Transverse colon (tissue), 4 donors: ENCODE measurements at regions not wholly inside any gene's neighbourhood (a gene's known extent, or its start where the extent isn't known, plus 50 kb on each side); places are given as distances from the start of the nearest gene placed in this dataset.

Source experiments
- DNase-seq: peaks from one replicate; pipeline ENCODE4 v3.0.0-alpha.2; 2019
- H3K27ac ChIP-seq, 4 donors: fragments of 200-600 bp; sonication (generic); 2 replicates each; pipeline ENCODE4 v1.5.1; 2016 to 2018; ENCODE audit warnings: inconsistent platforms in 4 of 4
- H3K27me3 ChIP-seq: fragments of 200-600 bp; sonication (generic); 2 replicates; pipeline ENCODE4 v1.5.1; 2017; ENCODE audit warnings: inconsistent platforms
- H3K36me3 ChIP-seq, 4 donors: fragments of 200-600 bp; sonication (generic); 2 replicates each; pipeline ENCODE4 v1.5.1; 2017 to 2019; ENCODE audit warnings: inconsistent platforms in 4 of 4
- H3K4me1 ChIP-seq, 4 donors: fragments of 200-600 bp; sonication (generic); 2 replicates each; pipeline ENCODE4 v1.5.1; 2017 to 2020; ENCODE audit warnings: inconsistent platforms in 4 of 4
- H3K4me3 ChIP-seq, 4 donors: fragments of 200-600 bp; sonication (generic); 1 replicate in 1 of 4; 2 replicates in 3 of 4; pipeline versions ENCODE4 v1.5.1 to v1.6.1; 2017 to 2019; ENCODE audit warnings: inconsistent platforms in 4 of 4
- H3K9me3 ChIP-seq, 2 donors: fragments of 200-600 bp; sonication (generic); 2 replicates each; pipeline ENCODE4 v1.5.1; 2017 to 2019; ENCODE audit warnings: inconsistent platforms in 2 of 2
- CTCF ChIP-seq, 5 experiments: fragments of 200-600 bp in 3 of 5; fragments of 450-650 bp in 2 of 5; sonication (generic) in 3 of 5; IDR thresholded peaks; 1 replicate in 2 of 5; 2 replicates in 3 of 5; pipeline ENCODE4 v1.5.1; 2016 to 2017; ENCODE audit warnings: antibody characterized with exemption in 5 of 5, inconsistent platforms in 3 of 5, mild to moderate bottlenecking in 2 of 5, moderate library complexity in 1 of 5
- EP300 ChIP-seq: sonication (generic); formaldehyde crosslinking; IDR thresholded peaks from one replicate; pipeline ENCODE4 v1.6.1; 2017; ENCODE audit warnings: antibody characterized with exemption, low read depth
- POLR2A ChIP-seq: fragments of 450-650 bp; IDR thresholded peaks from one replicate; pipeline ENCODE4 v1.6.1; 2016; ENCODE audit warnings: antibody characterized with exemption, mild to moderate bottlenecking, moderate library complexity
- POLR2AphosphoS5 ChIP-seq, 3 donors: sonication (generic); formaldehyde crosslinking; IDR thresholded peaks; one replicate each; pipeline ENCODE4 v1.6.1; 2016; ENCODE audit warnings: antibody characterized with exemption in 3 of 3
- WGBS, 2 donors: methylation state at CpG; one replicate each; pipeline ENCODE4 v1.1.5; 2018; ENCODE audit warnings: low coverage in 1 of 2; 5-methylcytosine and 5-hydroxymethylcytosine counted together
- in situ Hi-C, 4 donors: fragments of 200-750 bp; cut with MboI; loops; one replicate each; pipeline versions ENCODE4 v1.15.0 to v1.15.1; 2017; ENCODE audit warnings: low sequenced_read_pairs in 3 of 4, low pct_ligation_motif_present in 1 of 4, low pct_unique_long_range_greater_than_20kb in 1 of 4
- intact Hi-C: fragments of 100-400 bp; cut with DNase I; formaldehyde crosslinking; loops from one replicate; pipeline ENCODE4 v1.15.1; 2023; ENCODE audit warnings: low total_unique reads

GRCh38 chr7:67522504-67522903 is 525.9 kb downstream of the TYW1 start:
- Histone ChIP-seq H3K9me3 (no peaks in the 10 kb centered on the region), H3K4me3 (no peak overlapping the region), H3K27ac (no peak overlapping the region), H3K4me1 (no peaks in the 10 kb centered on the region), H3K36me3 (no peaks in the 10 kb centered on the region), H3K27me3 (no peaks in the 10 kb centered on the region)
- no peak for DNase-seq
- WGBS, 2 donors: 60 to 83% methylated on average over 1 to 3 of the region's 3 CpGs
- intact Hi-C loops (no loop called here), in situ Hi-C loops (no loop called here)
- TF ChIP-seq POLR2AphosphoS5 (IDR thresholded peaks at IDR 0.05) (no peak), CTCF (IDR thresholded peaks at IDR 0.05) (no peak), EP300 (no peak), POLR2A (no peak)

GRCh38 chr7:67523713-67524112 is 527.1 kb downstream of the TYW1 start:
- 72% methylated on average over 4 of the region's 4 CpGs; no CpG with 5 or more reads in 1 of the 2 donors for WGBS, 2 donors
- intact Hi-C loops: no loop called here
- no peaks in the 10 kb centered on the region for H3K9me3 ChIP-seq

GRCh38 chr7:67525588-67525987 is 529.0 kb downstream of the TYW1 start:
- intact Hi-C loops (no loop called here), in situ Hi-C loops (loop anchor here in 1 of 4 donors (25.0 kb wide), 1 partner anchor 88 kb away; no protein-coding TSS in a partner anchor)
- TF ChIP-seq EP300: no peak
- TF ChIP-seq CTCF (IDR thresholded peaks at IDR 0.05): no peak
- no peak for TF ChIP-seq POLR2AphosphoS5 (IDR thresholded peaks at IDR 0.05)
- no peak for TF ChIP-seq POLR2A
- Histone ChIP-seq H3K4me1 (no peaks in the 10 kb centered on the region), H3K27me3 (no peaks in the 10 kb centered on the region), H3K4me3 (no peak overlapping the region), H3K27ac (no peak overlapping the region), H3K9me3 (no peaks in the 10 kb centered on the region), H3K36me3 (no peaks in the 10 kb centered on the region)
- DNase-seq: no peak
- 48 to 60% methylated on average over 2 to 4 of the region's 4 CpGs for WGBS, 2 donors

More at GRCh38 chr7:67523713-67524112, 527.1 kb downstream of the TYW1 start:
- H3K4me1 ChIP-seq: no peaks in the 10 kb centered on the region
- in situ Hi-C loops: no loop called here
- DNase-seq: no peak
- no peak overlapping the region for H3K4me3 ChIP-seq
- no peaks in the 10 kb centered on the region for H3K36me3 ChIP-seq
- no peak overlapping the region for H3K27ac ChIP-seq
- TF ChIP-seq CTCF (IDR thresholded peaks at IDR 0.05): no peak
- no peak for TF ChIP-seq EP300
- no peak for TF ChIP-seq POLR2A
- no peak for TF ChIP-seq POLR2AphosphoS5 (IDR thresholded peaks at IDR 0.05)
- no peaks in the 10 kb centered on the region for H3K27me3 ChIP-seq

GRCh38 chr7:67535241-67535989 is 538.8 kb downstream of the TYW1 start:
- Histone ChIP-seq H3K27ac (no peak overlapping the region), H3K36me3 (no peaks in the 10 kb centered on the region), H3K4me3 (no peak overlapping the region), H3K4me1 (no peaks in the 10 kb centered on the region), H3K27me3 (no peaks in the 10 kb centered on the region), H3K9me3 (peaks cover 0 to 4% of the 10 kb centered on the region in 2 donors)
- DNase-seq: no peak
- WGBS, 2 donors: 85 to 91% methylated on average over 7 to 8 of the region's 8 CpGs
- intact Hi-C loops (no loop called here), in situ Hi-C loops (loop anchor here in 1 of 4 donors (25.0 kb wide), 1 partner anchor 98 kb away; no protein-coding TSS in a partner anchor)
- TF ChIP-seq EP300 (no peak), POLR2AphosphoS5 (IDR thresholded peaks at IDR 0.05) (no peak), CTCF (IDR thresholded peaks at IDR 0.05) (no peak), POLR2A (no peak)
